ENCODE measurements at regions not wholly inside any gene's neighbourhood (a gene's known extent, or its start where the extent isn't known, plus 50 kb on each side); places are given as distances from the start of the nearest gene placed in this dataset.
A peak's percentile ranks its signal among the peaks of the same experiment; 100 is the strongest.

DNA sequence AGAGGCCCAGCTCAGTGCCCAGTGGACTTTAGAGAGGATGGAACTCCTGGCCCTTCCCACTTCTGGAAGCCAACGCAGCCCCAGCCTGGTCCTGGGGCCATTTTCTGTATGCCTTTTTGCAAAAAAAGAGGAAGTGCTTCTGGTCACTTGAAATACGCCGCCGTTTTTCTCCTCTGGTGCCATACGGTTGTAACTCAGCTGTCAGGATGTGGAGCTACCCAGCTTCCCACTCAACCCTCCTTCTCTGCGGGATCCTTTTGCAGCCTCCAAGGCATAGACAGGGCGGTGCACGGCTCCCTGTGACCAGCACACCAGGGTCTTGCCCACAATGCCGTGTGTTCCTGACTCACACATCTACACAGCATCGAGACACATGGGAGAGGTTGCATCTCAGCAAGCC is 369.6 kb downstream of the TCERG1L start:
- peak; percentile 57 for DNase-seq (ENCODE audit: low spot score)

GRCh38 chr10:130952086-130952485 is 359.4 kb downstream of the TCERG1L start:
- no peak for DNase-seq (ENCODE audit: low spot score)

GRCh38 chr10:130954326-130954905 is 357.1 kb downstream of the TCERG1L start:
- DNase-seq (ENCODE audit: low spot score), result no peak

DNA sequence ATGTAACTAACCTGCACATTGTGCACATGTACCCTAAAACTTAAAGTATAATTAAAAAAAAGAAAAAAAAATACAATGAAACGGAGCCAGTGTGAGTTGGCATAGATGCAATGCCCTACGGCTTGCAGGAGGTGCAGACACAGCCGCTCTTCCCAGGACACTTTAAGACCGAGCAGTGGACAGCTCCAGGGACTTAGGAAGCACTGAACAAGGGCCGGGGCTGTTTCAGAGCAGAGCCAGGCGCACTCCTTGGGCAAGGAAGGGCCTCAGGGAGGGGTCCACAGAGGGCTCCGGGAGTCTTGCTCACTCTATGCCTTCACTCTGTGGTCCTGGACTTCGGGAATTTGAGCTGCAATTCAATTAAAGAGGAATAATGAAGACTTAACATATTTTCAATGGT is 355.3 kb downstream of the TCERG1L start:
- no peak for DNase-seq (ENCODE audit: low spot score)

- no peak for DNase-seq (ENCODE audit: low spot score)
These were observed 354.1 kb downstream of the TCERG1L start for GRCh38 chr10:130957423-130957822.

- no peak for DNase-seq (ENCODE audit: low spot score)
These were observed 353.5 kb downstream of the TCERG1L start for GRCh38 chr10:130958003-130958402.

GRCh38 chr10:130958981-130959751 is 352.4 kb downstream of the TCERG1L start:
- no peak for DNase-seq (ENCODE audit: low spot score)

DNA sequence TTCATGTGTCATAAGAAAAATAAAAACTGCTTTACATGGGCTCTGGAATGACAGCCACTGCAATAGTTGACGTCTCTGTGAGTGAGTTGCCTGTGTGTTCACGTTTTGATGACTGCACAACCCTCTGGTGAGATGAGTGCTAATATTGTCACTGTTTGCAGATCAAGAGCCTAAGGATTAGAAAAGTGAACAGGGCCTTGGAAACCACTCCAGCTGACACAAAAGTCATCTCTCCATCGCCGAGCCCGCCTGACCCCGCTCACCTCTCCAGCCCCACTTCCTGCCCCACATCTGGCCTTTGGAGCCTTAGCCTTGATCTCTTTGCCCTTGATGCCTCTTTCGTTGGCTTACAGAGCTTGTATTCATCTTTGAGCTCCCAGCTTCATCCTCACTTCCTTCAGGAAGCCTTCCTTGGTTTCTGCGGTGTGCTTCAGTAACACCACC is 351.7 kb downstream of the TCERG1L start:
- DNase-seq (ENCODE audit: low spot score), result no peak

- no peak for DNase-seq (ENCODE audit: low spot score)
These were observed 351.0 kb downstream of the TCERG1L start for GRCh38 chr10:130960531-130960930.

- no peak for DNase-seq (ENCODE audit: low spot score)
These were observed 349.8 kb downstream of the TCERG1L start for GRCh38 chr10:130961506-130962239.

GRCh38 chr10:130962240-130963051 is 349.1 kb downstream of the TCERG1L start:
- DNase-seq (ENCODE audit: low spot score), result no peak

- DNase-seq (ENCODE audit: low spot score), result no peak
These were observed 348.5 kb downstream of the TCERG1L start for GRCh38 chr10:130963052-130963393.

- no peak for DNase-seq (ENCODE audit: low spot score)
These were observed 347.6 kb downstream of the TCERG1L start for GRCh38 chr10:130963786-130964522.

GRCh38 chr10:130964771-130965170 is 346.8 kb downstream of the TCERG1L start:
- DNase-seq (ENCODE audit: low spot score), result no peak

DNA sequence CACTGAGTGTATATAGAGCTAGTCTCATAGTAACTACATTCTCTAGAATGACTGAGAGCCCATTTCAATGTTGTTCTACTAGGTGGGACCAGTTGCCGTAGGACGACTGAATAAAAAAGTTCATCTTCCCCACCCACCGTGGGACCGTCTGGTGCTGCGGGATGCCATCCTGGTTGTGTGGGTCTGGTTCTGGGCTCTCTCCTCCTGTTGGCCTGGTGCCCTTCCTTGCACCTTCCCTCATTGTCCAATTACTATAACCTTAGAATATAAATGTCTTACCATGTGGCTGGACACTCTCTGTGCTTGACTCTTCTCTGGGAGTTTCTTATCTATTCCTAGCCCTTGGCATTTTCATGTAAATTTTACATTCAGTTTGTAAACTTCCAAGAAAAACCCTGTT is 344.4 kb downstream of the TCERG1L start:
- DNase-seq (ENCODE audit: low spot score), result no peak

DNA sequence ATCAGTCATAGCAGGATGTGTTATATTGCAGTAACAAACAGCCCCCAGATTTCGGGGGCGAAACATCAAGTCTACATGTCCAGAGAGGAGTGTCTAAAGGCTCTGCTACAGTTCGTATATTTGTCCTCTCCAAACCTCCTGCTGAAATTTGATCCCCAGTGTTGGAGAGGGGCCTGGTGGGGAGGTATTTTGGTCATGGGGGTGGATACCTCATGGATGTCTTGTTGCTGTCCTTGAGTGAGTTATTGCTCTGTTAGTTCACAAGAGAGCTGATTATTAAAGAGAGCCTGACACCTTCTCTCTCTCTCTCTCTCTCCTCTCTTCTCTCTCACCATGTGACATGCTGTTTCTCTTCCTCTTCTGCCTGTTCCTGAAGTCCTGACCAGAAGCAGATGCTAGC is 343.7 kb downstream of the TCERG1L start:
- DNase-seq (ENCODE audit: low spot score), result no peak

DNA sequence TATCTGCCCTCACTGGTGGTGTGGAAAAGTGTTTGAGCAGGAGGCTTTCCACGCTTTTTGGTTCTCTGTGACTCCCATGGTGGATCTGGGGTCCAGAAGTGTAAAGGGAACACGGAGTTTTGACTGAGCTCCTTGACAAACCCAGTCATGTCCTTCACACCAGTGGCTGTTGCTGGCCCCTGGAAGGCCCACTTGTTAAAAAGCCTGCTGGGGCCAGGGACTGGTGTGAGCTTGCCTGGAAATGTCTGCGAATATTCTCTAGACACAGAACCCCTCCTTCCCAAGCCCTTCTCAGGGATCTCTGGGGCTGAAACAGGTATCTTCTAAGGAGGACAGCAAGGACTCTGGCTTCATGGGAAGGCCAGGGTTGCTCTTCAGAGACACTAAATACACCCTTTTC is 343.0 kb downstream of the TCERG1L start:
- DNase-seq (ENCODE audit: low spot score), result no peak

- no peak for DNase-seq (ENCODE audit: low spot score)
These were observed 342.6 kb downstream of the TCERG1L start for GRCh38 chr10:130968964-130969363.

DNA sequence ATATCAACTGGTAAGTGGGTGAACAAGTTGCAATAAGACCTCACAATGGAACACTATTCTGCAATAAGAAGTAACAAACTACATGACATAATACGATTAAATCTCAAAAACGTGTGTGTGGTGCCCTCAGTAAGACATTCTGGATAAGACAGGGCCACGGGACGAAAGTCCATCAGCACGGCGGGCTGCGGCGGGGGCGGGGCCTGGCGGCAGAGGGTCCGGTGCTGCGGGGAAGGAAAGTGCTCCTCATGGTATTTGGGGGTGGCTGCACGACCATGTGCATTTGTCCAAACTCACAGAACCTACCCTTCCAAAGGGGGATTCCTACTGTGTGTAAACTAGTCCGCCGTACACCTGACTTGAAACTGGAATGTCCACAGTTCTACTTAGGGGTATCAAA is 341.8 kb downstream of the TCERG1L start:
- no peak for DNase-seq (ENCODE audit: low spot score)

DNA sequence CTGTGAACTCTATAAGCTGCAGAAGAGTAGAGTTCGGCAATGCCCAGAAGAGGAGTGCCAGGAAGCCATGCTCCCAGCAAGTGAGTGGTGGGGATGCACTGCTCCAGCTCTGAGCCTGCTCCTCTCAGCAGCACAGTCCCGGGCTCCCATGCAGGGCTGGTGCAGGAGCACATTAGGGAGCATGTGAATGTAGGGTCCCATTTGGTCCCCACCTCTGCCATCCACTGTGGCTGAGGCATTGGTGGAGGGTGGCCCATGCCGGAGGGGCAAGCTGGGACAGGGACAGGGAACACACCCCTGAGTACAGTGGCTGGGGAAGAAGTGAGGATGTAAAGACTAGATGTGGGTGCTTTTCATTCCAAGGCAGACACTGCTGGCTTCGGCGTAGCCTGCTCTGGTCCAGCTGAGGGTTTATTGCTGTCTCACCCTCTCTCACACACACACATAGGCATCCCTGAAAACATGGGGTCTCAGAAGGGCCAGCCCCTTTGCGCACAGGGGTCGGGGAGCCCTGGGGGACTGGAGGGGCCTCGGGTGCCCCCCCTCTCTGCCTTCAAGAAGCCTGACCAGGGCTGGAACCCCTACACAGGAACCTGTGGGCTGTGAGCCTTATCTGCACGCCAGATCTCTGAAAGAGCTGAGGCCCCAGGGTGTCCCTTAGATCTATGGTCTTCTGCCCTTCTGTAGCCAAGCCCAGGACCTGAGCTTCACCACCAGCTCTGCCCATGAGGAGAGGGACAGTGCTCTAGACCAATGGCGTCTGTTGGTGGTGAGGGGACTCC is 341.0 kb downstream of the TCERG1L start:
- DNase-seq (ENCODE audit: low spot score), result no peak

All from mesenteric fat pad (tissue), 1 donor.